ENCODE measurements at regions not wholly inside any gene's neighbourhood (a gene's known extent, or its start where the extent isn't known, plus 50 kb on each side); places are given as distances from the start of the nearest gene placed in this dataset.
"Not testable (repeated sequence)": the region's sequence is repeated elsewhere in the genome, so short reads cannot be mapped to it uniquely, and the experiment has no call there.

GRCh38 chr7:125984795-125985194, 1055.2 kb upstream of the POT1 start:
- no peak for DNase-seq (ENCODE audit: low read depth)

GRCh38 chr7:125971656-125972055, 1042.0 kb upstream of the POT1 start:
- no peak for DNase-seq (ENCODE audit: low read depth)

GRCh38 chr7:125966278-125967048, 1036.8 kb upstream of the POT1 start:
- DNase-seq (ENCODE audit: low read depth): no peak

- DNase-seq (ENCODE audit: low read depth): no peak
These were observed 1005.3 kb upstream of the POT1 start for GRCh38 chr7:125934955-125935354.

GRCh38 chr7:125934539-125934938, 1004.9 kb upstream of the POT1 start:
- no peak for DNase-seq (ENCODE audit: low read depth)

DNA sequence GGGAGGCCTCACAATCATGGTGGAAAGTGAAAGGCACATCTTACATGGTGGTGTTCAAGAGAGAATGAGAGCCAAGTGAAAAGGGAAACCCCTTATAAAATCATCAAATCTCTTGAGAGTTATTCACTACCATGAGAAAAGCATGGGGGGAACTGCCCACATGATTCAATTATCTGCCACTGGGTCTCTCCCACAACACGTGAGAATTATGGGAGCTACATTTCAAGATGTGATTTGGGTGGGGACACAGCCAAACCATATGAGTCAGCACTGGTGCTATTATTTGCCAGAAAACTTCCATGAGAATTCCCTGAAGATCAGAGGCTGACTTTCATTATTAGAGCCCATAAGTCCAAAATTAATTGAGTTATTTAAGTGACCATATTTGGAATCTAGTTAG, 1001.2 kb upstream of the POT1 start:
- DNase-seq (ENCODE audit: low read depth): no peak

GRCh38 chr7:125927556-125927955, 997.9 kb upstream of the POT1 start:
- no peak for DNase-seq (ENCODE audit: low read depth)

GRCh38 chr7:125926621-125927020, 997.0 kb upstream of the POT1 start:
- no peak for DNase-seq (ENCODE audit: low read depth)

- DNase-seq (ENCODE audit: low read depth): no peak
These were observed 994.4 kb upstream of the POT1 start for GRCh38 chr7:125924037-125924436.

GRCh38 chr7:125915381-125915948, 985.8 kb upstream of the POT1 start:
- DNase-seq (ENCODE audit: low read depth): not testable (repeated sequence)

DNA sequence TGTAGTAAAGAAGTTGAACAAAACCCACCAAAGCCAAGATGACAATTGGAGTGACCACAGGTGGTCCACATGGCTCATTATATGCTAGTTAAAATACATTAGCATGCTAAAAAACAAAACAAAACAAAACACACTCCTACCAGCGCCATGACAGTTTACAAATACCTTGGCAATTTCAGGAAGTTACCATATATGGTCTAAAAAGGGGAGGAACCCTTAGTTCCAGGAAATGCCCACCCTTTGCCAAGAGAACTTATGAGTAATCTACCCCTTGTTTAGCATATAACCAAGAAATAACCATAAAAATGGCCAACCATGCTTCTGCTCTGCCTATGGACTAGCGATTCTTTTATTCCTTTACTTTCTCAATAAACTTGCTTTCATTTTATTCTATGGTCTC, 979.1 kb upstream of the POT1 start:
- DNase-seq (ENCODE audit: low read depth): no peak

DNA sequence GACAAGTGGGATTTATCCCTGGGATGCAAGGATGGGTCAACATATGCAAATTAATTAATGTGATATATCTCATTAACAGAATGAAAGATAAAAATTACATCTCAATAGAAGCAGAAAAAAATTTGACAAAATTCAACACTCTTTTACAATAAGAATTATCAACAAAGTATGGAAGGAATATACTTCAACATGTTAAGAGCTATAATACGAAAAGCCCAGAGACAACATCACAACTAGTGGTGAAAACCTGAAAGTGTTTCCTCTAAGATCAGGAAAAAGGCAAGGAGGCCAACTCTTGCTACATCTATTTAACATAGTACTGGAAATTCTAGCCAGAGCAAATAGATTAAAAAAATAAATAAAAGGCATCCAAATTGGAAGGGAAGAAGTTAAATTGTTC, 970.0 kb upstream of the POT1 start:
- no peak for DNase-seq (ENCODE audit: low read depth)

- DNase-seq (ENCODE audit: low read depth): no peak
These were observed 962.8 kb upstream of the POT1 start for GRCh38 chr7:125892434-125892833.

GRCh38 chr7:125878988-125879387, 949.4 kb upstream of the POT1 start:
- DNase-seq (ENCODE audit: low read depth): peak; percentile 1

GRCh38 chr7:125878235-125878956, 948.8 kb upstream of the POT1 start:
- no peak for DNase-seq (ENCODE audit: low read depth)

DNA sequence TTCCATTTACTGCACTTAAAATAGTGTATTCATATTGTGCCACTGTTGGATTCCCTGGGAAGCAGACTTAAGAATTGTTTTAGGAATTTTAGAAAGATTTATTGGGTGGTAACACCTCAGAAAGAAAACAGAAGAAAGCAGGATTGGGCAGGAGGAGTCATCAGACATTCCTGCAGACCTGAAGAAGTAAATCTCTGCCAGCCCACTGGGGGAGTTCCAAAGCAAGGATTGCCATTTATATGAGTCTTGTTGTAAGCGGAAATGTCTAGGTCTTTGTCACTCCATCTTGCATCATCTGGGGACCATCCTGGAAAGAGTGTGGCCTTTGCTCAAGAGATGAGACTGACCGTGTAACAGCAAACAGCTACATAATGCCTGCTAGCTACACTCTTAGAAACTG, 947.6 kb upstream of the POT1 start:
- no peak for DNase-seq (ENCODE audit: low read depth)

DNA sequence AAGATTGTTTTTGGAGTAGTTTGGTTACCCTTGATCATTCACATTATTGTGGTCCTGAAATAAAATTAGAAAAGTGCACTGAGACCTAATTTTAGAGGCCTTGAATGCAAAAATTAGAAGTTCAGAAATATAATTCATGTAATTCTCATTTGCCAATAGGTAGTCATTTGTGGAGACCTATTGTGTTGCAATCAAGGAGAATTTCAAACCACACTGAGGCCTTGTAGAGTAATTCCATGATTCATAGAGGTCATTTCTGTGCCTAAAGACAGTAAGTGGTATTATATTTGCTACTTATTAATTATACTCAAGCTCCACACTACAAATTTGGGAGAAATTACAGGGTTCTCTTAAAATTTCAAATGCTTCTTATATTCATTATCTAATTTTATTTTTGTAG, 946.8 kb upstream of the POT1 start:
- no peak for DNase-seq (ENCODE audit: low read depth)

DNA sequence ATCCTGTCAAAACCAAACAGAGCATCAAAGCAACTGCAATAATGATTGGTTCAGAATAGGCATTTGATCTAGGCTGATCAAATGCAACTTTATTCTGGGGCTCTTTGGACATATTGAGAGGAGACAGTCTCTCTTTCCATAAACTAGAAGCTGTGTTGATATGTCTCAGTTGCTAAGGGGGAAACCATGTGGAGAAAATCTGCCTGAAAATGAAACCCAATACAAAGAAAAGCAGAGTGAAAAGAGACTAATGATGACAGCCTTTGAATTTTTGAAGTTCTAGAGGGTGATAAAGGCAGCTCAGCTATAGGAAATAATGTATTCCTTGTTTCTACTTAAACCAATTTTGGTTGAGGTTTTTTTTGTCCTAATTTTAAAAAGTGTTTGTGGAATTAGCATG, 941.8 kb upstream of the POT1 start:
- DNase-seq (ENCODE audit: low read depth): no peak

- DNase-seq (ENCODE audit: low read depth): no peak
These were observed 928.0 kb upstream of the POT1 start for GRCh38 chr7:125857606-125858005.

DNA sequence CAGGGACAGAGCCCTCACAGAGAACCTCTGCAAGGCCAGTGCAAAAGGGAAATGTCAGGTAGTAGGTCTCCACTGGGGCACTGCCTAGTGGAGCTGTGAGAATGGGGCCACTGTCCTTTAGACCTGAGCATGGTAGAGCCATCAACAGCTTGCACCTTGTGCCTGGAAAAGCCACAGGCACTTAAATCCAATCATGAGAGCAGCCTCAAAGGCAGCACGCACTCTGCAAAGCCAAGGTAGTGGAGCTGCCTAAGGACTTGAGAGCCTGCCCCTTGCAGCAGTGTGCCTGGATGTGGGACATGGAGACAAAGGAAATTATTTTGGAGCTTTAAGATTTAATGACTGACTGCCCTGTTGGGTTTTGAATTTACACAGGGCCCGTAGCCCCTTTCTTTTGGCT, 918.5 kb upstream of the POT1 start:
- DNase-seq (ENCODE audit: low read depth): no peak

- no peak for DNase-seq (ENCODE audit: low read depth)
These were observed 918.1 kb upstream of the POT1 start for GRCh38 chr7:125847692-125848091.

DNA sequence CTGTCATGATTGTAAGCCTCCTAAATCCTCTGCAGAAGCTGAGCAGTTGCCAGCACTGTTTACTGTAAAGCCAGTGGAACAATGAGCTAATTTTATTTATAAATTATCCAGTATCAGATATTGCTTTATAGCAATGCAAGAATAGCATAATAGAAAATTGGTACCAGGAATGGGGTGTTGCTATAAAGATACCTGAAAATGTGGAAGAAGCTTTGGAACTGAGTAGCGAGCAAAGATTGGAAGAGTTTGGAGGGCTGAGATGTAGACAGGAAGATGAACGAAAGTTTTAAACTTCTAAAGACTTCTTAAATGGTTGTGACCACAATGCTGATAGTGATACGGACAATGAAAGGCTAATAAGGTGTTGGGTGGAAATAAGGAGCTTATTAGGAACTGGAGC, 917.4 kb upstream of the POT1 start:
- DNase-seq (ENCODE audit: low read depth): no peak

DNA sequence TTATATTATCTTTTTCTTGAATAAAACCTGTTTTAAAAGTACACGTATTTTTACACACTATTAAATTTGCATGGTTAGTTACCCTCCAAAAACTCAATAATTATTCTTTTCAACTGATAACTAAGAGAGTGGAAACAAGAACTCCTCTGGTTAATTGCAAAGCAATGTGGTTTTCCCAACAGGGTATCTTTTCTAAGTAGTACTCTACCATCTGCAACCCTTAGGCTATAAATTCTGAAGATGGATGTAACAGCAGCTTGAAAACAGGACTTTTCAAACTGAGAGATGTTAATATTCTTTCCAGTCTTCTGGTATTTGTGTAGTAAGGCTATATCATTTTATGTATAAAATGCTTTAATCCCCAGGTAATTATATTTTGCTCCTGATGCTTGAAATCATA, 916.1 kb upstream of the POT1 start:
- DNase-seq (ENCODE audit: low read depth): no peak
